ENCODE measurements at regions not wholly inside any gene's neighbourhood (a gene's known extent, or its start where the extent isn't known, plus 50 kb on each side); places are given as distances from the start of the nearest gene placed in this dataset.

GRCh38 chr6:120484146-120484545 lies 850.1 kb downstream of the TBC1D32 start:
- WGBS (ENCODE audit: low lambda C conversion rate): 88% methylated on average over 2 of the region's 2 CpGs
- ATAC-seq: no peak
- in situ Hi-C loops (cut with HindIII; ENCODE audit: extremely low pct_ligation_motif_present, low pct_unique_long_range_greater_than_20kb): no loop called here

GRCh38 chr6:120478650-120479049 lies 855.6 kb downstream of the TBC1D32 start:
- no TSS peak for BruUV-seq (replicated peaks)
- FAIRE-seq: no peak
- peaks cover 67% of the 10 kb centered on the region for H3K9me3 ChIP-seq (ENCODE audit: low read length)
- no peak for DNase-seq (ENCODE audit: low spot score)
- no peaks in the 10 kb centered on the region for H3K27me3 ChIP-seq (ENCODE audit: control insufficient read depth in 1 of 2, insufficient read depth in 2 of 2, low read length in 2 of 2)
- no peak overlapping the region for H3K4me3 ChIP-seq (replicated peaks in 1 of 3; ENCODE audit: insufficient read depth in 1 of 3, low read depth in 2 of 3, low read length in 3 of 3)
- no peak overlapping the region for H3K27ac ChIP-seq (ENCODE audit: extremely low read length, insufficient read depth, low read length)
- no peaks in the 10 kb centered on the region for H4K20me1 ChIP-seq (ENCODE audit: insufficient read depth, low read length)
- ChIA-PET POLR2A (no interaction called here), CTCF (ENCODE audit: low intra/inter-chr PET ratio, low total read pairs) (no interaction called here)
- WGBS (ENCODE audit: low lambda C conversion rate): 0% methylated on average over 1 of the region's 1 CpG
- H3K79me2 ChIP-seq (ENCODE audit: insufficient read depth, low read length): no peaks in the 10 kb centered on the region
- H3K4me1 ChIP-seq (ENCODE audit: insufficient read depth, low read length): no peaks in the 10 kb centered on the region
- intact Hi-C loops (cut with micrococcal nuclease; ENCODE audit: unreplicated experiment) (loop anchor here (1.0 kb wide), 1 partner anchor 18 kb away; no protein-coding TSS in a partner anchor), in situ Hi-C loops (cut with HindIII; ENCODE audit: extremely low pct_ligation_motif_present, low pct_unique_long_range_greater_than_20kb) (no loop called here)
- no peak overlapping the region for H3K4me2 ChIP-seq (ENCODE audit: low read depth, low read length)
- H3K36me3 ChIP-seq (replicated peaks in 1 of 2; ENCODE audit: control insufficient read depth in 1 of 2, insufficient read depth in 2 of 2, low read length in 2 of 2): no peaks in the 10 kb centered on the region
- ATAC-seq: no peak
- H2AFZ ChIP-seq (ENCODE audit: low read length): no peak overlapping the region
- H3K9ac ChIP-seq (ENCODE audit: insufficient read depth, low read depth, low read length): no peak overlapping the region
- TF ChIP-seq PAWR (CRISPR knock-in tag; IDR thresholded peaks at IDR 0.05; ENCODE audit: borderline replicate concordance) (no peak), ERF (CRISPR knock-in tag; IDR thresholded peaks at IDR 0.05) (no peak), MEF2D (CRISPR knock-in tag; IDR thresholded peaks at IDR 0.05) (no peak), KLF12 (CRISPR knock-in tag; IDR thresholded peaks at IDR 0.05; ENCODE audit: borderline replicate concordance) (no peak), ZNF234 (CRISPR knock-in tag; conservative IDR thresholded peaks at IDR 0.05) (no peak), ZFP91 (CRISPR knock-in tag; IDR thresholded peaks at IDR 0.05; ENCODE audit: borderline replicate concordance) (no peak), NCOA5 (CRISPR knock-in tag; IDR thresholded peaks at IDR 0.05) (no peak), ZNF484 (CRISPR knock-in tag; IDR thresholded peaks at IDR 0.05; ENCODE audit: borderline replicate concordance, low read depth) (no peak), TEF (CRISPR knock-in tag; IDR thresholded peaks at IDR 0.05) (no peak), CTCF (CRISPR knock-in tag; IDR thresholded peaks at IDR 0.05) (no peak), TSC22D2 (CRISPR knock-in tag; IDR thresholded peaks at IDR 0.05; ENCODE audit: borderline replicate concordance) (no peak), IKZF4 (CRISPR knock-in tag; IDR thresholded peaks at IDR 0.05; ENCODE audit: borderline replicate concordance, low read depth, not compliant biosample characterization) (no peak)

More at GRCh38 chr6:120484146-120484545, 850.1 kb downstream of the TBC1D32 start:
- H3K27me3 ChIP-seq (ENCODE audit: control insufficient read depth in 1 of 2, insufficient read depth in 2 of 2, low read length in 2 of 2): no peaks in the 10 kb centered on the region
- FAIRE-seq (no peak), DNase-seq (ENCODE audit: low spot score) (no peak)
- no peak overlapping the region for H3K9ac ChIP-seq (ENCODE audit: insufficient read depth, low read depth, low read length)
- intact Hi-C loops (cut with micrococcal nuclease; ENCODE audit: unreplicated experiment): no loop called here
- H3K4me1 ChIP-seq (ENCODE audit: insufficient read depth, low read length): no peaks in the 10 kb centered on the region
- H3K4me3 ChIP-seq (replicated peaks in 1 of 3; ENCODE audit: insufficient read depth in 1 of 3, low read depth in 2 of 3, low read length in 3 of 3): no peak overlapping the region
- no peak overlapping the region for H3K27ac ChIP-seq (ENCODE audit: extremely low read length, insufficient read depth, low read length)
- ChIA-PET POLR2A (no interaction called here), CTCF (ENCODE audit: low intra/inter-chr PET ratio, low total read pairs) (no interaction called here)
- no peaks in the 10 kb centered on the region for H3K79me2 ChIP-seq (ENCODE audit: insufficient read depth, low read length)
- H4K20me1 ChIP-seq (ENCODE audit: insufficient read depth, low read length): no peaks in the 10 kb centered on the region
- no peak overlapping the region for H2AFZ ChIP-seq (ENCODE audit: low read length)
- H3K9me3 ChIP-seq (ENCODE audit: low read length): peaks cover 30% of the 10 kb centered on the region
- H3K4me2 ChIP-seq (ENCODE audit: low read depth, low read length): no peak overlapping the region
- BruUV-seq (replicated peaks): no TSS peak
- TF ChIP-seq ETV5 (CRISPR knock-in tag; IDR thresholded peaks at IDR 0.05; ENCODE audit: borderline replicate concordance) (no peak), TAF1 (CRISPR knock-in tag; IDR thresholded peaks at IDR 0.05) (no peak), PAWR (CRISPR knock-in tag; IDR thresholded peaks at IDR 0.05; ENCODE audit: borderline replicate concordance) (no peak), RXRA (CRISPR knock-in tag; IDR thresholded peaks at IDR 0.05) (no peak), MTF1 (CRISPR knock-in tag; IDR thresholded peaks at IDR 0.05) (no peak), KMT2A (CRISPR knock-in tag; IDR thresholded peaks at IDR 0.05) (no peak), RCOR2 (CRISPR knock-in tag; IDR thresholded peaks at IDR 0.05) (no peak)
- H3K36me3 ChIP-seq (replicated peaks in 1 of 2; ENCODE audit: control insufficient read depth in 1 of 2, insufficient read depth in 2 of 2, low read length in 2 of 2): no peaks in the 10 kb centered on the region
